Tibial artery (tissue), 4 donors: ENCODE measurements at regions not wholly inside any gene's neighbourhood (a gene's known extent, or its start where the extent isn't known, plus 50 kb on each side); places are given as distances from the start of the nearest gene placed in this dataset.

Experiments used
- DNase-seq, 2 donors: peaks; one replicate each; pipeline ENCODE4 v3.0.0-alpha.2; 2019
- H3K27ac ChIP-seq, 2 donors: fragments of 200-600 bp; sonication (generic) in 1 of 2; 1 replicate in 1 of 2; 2 replicates in 1 of 2; pipeline ENCODE4 v1.5.1; 2018 to 2019; ENCODE audit warnings: mild to moderate bottlenecking in 1 of 2
- H3K27me3 ChIP-seq, 2 donors: fragments of 200-600 bp; sonication (generic) in 1 of 2; one replicate each; pipeline versions ENCODE4 v1.5.1 to v1.6.0; 2016 to 2019
- H3K36me3 ChIP-seq, 3 donors: fragments of 200-600 bp; sonication (generic) in 2 of 3; one replicate each; pipeline ENCODE4 v1.5.1; 2016 to 2019; ENCODE audit warnings: mild to moderate bottlenecking in 2 of 3
- H3K4me1 ChIP-seq, 4 donors: fragments of 200-600 bp; sonication (generic) in 2 of 4; 1 replicate in 3 of 4; 2 replicates in 1 of 4; pipeline ENCODE4 v1.5.1; 2016 to 2019
- H3K4me3 ChIP-seq, 2 donors: fragments of 200-600 bp; sonication (generic) in 1 of 2; 1 replicate in 1 of 2; 2 replicates in 1 of 2; pipeline ENCODE4 v1.5.1; 2018 to 2019; ENCODE audit warnings: mild to moderate bottlenecking in 2 of 2
- H3K9me3 ChIP-seq, 3 donors: fragments of 200-600 bp; sonication (generic) in 1 of 3; one replicate each; pipeline ENCODE4 v1.5.1; 2016 to 2019
- intact Hi-C: fragments of 100-400 bp; cut with DNase I; formaldehyde crosslinking; loops from one replicate; pipeline ENCODE4 v1.15.0; 2023; ENCODE audit warnings: low total_unique reads
- TF ChIP-seq, protein P1 (sequence below), 2 experiments: fragments of 200-600 bp in 1 of 2; fragments of 450-650 bp in 1 of 2; IDR thresholded peaks; one replicate each; pipeline ENCODE4 v1.5.1; 2017 to 2019; ENCODE audit warnings: antibody characterized with exemption in 2 of 2, mild to moderate bottlenecking in 1 of 2, moderate library complexity in 1 of 2

DNA sequence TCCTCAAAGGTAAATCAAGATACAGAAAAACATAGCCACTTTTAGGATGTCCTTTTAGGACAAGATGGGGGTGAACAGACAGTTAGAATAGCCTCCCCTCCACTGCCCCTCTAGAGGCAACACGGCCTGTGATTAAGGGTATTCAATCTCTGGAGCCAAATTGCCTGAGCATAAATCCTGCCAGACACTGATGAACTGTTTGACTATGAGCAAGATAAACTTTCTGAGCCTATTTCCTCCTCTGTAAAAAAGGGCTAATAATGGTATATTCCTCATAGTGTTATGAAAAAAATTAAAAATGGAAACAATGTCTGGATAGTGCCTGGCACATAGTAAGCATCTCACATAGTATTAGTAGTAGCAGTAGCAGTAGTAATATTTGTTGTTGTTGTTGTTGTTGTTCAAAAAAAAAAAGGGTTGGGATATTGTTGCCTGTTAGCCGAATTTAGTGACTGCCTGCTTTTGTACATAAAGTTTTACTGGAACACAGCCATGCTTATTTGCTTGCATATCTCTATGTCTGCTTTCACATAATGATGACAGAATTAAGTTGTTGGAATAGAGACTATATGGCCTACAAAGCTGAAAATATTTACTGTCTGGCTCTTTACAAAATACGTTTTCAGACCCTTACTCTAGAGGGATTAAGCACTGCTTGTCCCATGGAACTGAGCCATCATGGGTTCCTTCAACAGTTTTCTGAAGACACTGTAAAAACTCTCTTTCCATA is 536.3 kb downstream of the TLE4 start:
- intact Hi-C loops: no loop called here
- Histone ChIP-seq H3K27me3 (no peaks in the 10 kb centered on the region), H3K36me3 (no peaks in the 10 kb centered on the region), H3K27ac (no peak overlapping the region), H3K4me3 (no peak overlapping the region), H3K9me3 (peaks cover 0 to 2% (median 0%) of the 10 kb centered on the region in 3 donors), H3K4me1 (no peaks in the 10 kb centered on the region)
- TF ChIP-seq, protein P1, sequence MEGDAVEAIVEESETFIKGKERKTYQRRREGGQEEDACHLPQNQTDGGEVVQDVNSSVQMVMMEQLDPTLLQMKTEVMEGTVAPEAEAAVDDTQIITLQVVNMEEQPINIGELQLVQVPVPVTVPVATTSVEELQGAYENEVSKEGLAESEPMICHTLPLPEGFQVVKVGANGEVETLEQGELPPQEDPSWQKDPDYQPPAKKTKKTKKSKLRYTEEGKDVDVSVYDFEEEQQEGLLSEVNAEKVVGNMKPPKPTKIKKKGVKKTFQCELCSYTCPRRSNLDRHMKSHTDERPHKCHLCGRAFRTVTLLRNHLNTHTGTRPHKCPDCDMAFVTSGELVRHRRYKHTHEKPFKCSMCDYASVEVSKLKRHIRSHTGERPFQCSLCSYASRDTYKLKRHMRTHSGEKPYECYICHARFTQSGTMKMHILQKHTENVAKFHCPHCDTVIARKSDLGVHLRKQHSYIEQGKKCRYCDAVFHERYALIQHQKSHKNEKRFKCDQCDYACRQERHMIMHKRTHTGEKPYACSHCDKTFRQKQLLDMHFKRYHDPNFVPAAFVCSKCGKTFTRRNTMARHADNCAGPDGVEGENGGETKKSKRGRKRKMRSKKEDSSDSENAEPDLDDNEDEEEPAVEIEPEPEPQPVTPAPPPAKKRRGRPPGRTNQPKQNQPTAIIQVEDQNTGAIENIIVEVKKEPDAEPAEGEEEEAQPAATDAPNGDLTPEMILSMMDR (IDR thresholded peaks at IDR 0.05): no peak
- no peak for DNase-seq

DNA sequence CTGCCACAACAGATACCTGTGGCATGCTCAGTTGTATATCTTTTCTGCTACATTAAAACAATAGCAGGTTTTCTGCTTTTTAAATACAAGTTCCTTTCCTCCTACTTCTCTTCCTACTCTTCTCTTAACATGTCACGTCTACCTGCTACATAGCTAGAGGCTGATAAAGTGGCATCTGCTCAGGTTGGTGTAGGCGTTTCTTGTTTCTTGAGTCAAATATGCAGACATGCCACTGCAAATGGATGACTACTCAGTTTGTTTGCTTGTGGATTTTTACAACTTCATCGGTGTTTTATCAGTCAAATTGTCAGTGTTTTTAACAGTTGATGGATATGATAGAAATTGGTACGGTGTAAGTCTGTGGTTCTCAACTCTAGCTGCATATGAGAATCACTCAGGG is 525.7 kb downstream of the TLE4 start:
- intact Hi-C loops: no loop called here
- Histone ChIP-seq H3K9me3 (no peaks in the 10 kb centered on the region), H3K36me3 (no peaks in the 10 kb centered on the region), H3K27me3 (no peaks in the 10 kb centered on the region), H3K4me3 (no peak overlapping the region), H3K27ac (no peak overlapping the region), H3K4me1 (no peaks in the 10 kb centered on the region)
- no peak for DNase-seq
- TF ChIP-seq, protein P1 (IDR thresholded peaks at IDR 0.05): no peak

DNA sequence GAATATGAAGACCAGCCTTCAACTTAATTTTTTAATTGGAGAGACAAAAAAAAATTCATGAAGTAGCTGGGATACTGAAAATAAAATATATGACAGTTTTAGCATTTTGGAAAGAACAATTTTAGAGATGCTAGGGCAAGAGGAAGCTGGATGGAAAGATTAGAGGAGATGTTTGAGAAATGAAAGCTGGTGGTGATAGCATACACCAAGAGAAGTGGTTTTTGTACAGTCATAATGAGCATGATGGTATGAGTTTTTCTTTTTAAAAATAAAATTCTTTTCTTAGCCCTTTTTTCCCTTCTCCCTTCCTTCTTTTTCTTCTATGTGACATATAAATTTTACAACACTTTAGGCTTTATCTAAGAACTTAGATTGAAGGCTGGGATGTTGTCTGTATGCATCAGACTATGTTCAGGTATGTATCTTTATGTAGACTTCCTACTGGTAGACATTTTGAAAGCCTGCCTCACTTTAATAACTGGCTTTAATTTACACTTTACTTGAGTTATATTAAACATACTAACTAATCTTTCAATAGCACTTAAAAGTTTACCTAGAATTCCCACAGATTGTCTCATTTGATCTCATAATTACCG is 522.5 kb downstream of the TLE4 start:
- H3K27me3 ChIP-seq: no peaks in the 10 kb centered on the region
- TF ChIP-seq, protein P1 (IDR thresholded peaks at IDR 0.05): no peak
- H3K27ac ChIP-seq: no peak overlapping the region
- DNase-seq: no peak
- no peaks in the 10 kb centered on the region for H3K4me1 ChIP-seq
- no peaks in the 10 kb centered on the region for H3K9me3 ChIP-seq
- H3K4me3 ChIP-seq: no peak overlapping the region
- intact Hi-C loops: no loop called here
- no peaks in the 10 kb centered on the region for H3K36me3 ChIP-seq

DNA sequence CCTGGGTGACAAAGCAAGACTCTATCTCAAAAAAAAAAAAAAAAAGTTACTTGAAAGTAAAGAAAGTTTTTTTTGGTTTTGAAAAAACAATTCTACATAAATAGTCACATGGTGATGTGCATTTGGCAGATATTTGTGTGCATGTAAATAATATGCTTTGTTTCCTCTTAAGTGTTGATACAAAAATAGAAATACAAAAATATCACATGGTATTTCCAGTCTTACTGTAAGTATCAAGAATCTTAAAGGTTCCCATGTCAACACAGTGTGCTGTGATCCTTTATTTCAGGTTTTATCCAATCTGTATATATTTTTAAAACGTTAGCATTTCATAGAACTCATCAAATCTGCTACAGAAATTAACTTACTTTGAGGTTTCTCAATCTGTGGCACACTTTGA is 521.9 kb downstream of the TLE4 start:
- TF ChIP-seq, protein P1 (IDR thresholded peaks at IDR 0.05): no peak
- Histone ChIP-seq H3K36me3 (no peaks in the 10 kb centered on the region), H3K27me3 (no peaks in the 10 kb centered on the region), H3K27ac (no peak overlapping the region), H3K4me1 (no peaks in the 10 kb centered on the region), H3K4me3 (no peak overlapping the region), H3K9me3 (no peaks in the 10 kb centered on the region)
- no peak for DNase-seq
- intact Hi-C loops: no loop called here

DNA sequence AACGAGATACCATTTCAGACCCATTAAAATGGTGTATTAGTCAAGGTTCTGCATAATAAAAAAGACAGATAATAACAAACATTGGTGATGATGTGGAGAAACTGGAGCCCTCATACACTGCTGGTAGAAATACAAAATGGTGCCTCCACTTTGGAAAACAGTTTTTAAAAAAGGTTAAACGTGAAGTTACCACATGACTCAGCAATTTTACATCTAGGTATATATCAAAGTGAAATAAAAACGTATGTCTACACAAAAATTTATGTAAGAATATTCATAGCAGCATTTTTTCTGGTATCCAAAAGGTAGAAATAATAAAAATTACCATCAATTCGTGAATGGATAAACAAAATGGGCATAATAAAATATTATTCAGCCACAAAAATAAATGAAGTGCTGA is 519.8 kb downstream of the TLE4 start:
- H3K4me1 ChIP-seq: no peaks in the 10 kb centered on the region
- H3K9me3 ChIP-seq: no peaks in the 10 kb centered on the region
- no peaks in the 10 kb centered on the region for H3K36me3 ChIP-seq
- no peak overlapping the region for H3K27ac ChIP-seq
- intact Hi-C loops: no loop called here
- no peak overlapping the region for H3K4me3 ChIP-seq
- TF ChIP-seq, protein P1 (IDR thresholded peaks at IDR 0.05): no peak
- H3K27me3 ChIP-seq: no peaks in the 10 kb centered on the region
- DNase-seq: no peak
